ENCODE measurements at regions not wholly inside any gene's neighbourhood (a gene's known extent, or its start where the extent isn't known, plus 50 kb on each side); places are given as distances from the start of the nearest gene placed in this dataset.

- no TSS peak for BruUV-seq (replicated peaks)
- H3K9me1 ChIP-seq (ENCODE audit: insufficient read depth, low read length): no peaks in the 10 kb centered on the region
- no peak overlapping the region for H4K8ac ChIP-seq (ENCODE audit: low read depth in 2 of 2, low read length in 2 of 2)
- ChIA-PET CTCF (no interaction called here), POLR2A (ENCODE audit: unreplicated experiment) (no interaction called here)
- H3K18ac ChIP-seq (ENCODE audit: low read depth, low read length): no peak overlapping the region
- no peaks in the 10 kb centered on the region for H3K9me3 ChIP-seq (ENCODE audit: control insufficient read depth, insufficient read depth, low read length)
- no peak for DNase-seq
- no peak overlapping the region for H3K4me2 ChIP-seq (ENCODE audit: low read depth, low read length)
- no peaks in the 10 kb centered on the region for H4K20me1 ChIP-seq (ENCODE audit: insufficient read depth, low read length)
- H3K14ac ChIP-seq (replicated peaks; ENCODE audit: low read depth, low read length): no peak overlapping the region
- no peak overlapping the region for H4K91ac ChIP-seq (ENCODE audit: insufficient read depth, low read depth, low read length)
- no peak overlapping the region for H2AK9ac ChIP-seq (replicated peaks; ENCODE audit: low read depth, low read length, poor library complexity)
- H3K79me1 ChIP-seq (ENCODE audit: low read depth in 1 of 2, low read length in 2 of 2): no peaks in the 10 kb centered on the region
- H2BK15ac ChIP-seq (ENCODE audit: low read depth, low read length): no peak overlapping the region
- dilution Hi-C loops (cut with HindIII; ENCODE audit: low sequenced_read_pairs, unreplicated experiment): no loop called here
- no CpG with 5 or more reads among the region's 4 CpGs for WGBS, 2 experiments (ENCODE audit: extremely low coverage in 2 of 2, insufficient read length in 1 of 2)
- H3K9ac ChIP-seq (ENCODE audit: low read depth, low read length): no peak overlapping the region
- H2BK120ac ChIP-seq (ENCODE audit: low read depth, low read length): no peak overlapping the region
- no peaks in the 10 kb centered on the region for H3K4me1 ChIP-seq (ENCODE audit: control insufficient read depth, insufficient read depth, low read length)
- no peak overlapping the region for H3K27ac ChIP-seq (ENCODE audit: insufficient read depth, low read length)
- no peak overlapping the region for H2BK20ac ChIP-seq (ENCODE audit: low read depth, low read length)
- no peak overlapping the region for H3K56ac ChIP-seq (ENCODE audit: extremely low read depth, insufficient read depth, low read length)
- H3K36me3 ChIP-seq (ENCODE audit: control insufficient read depth, insufficient read depth, low read length): no peaks in the 10 kb centered on the region
- no peak overlapping the region for H4K5ac ChIP-seq (ENCODE audit: low read depth, low read length)
- H2AFZ ChIP-seq (replicated peaks; ENCODE audit: low read length, poor library complexity): no peak overlapping the region
- in situ Hi-C loops (cut with MboI; ENCODE audit: low sequenced_read_pairs): no loop called here
- no peak overlapping the region for H3K4me3 ChIP-seq (ENCODE audit: insufficient read depth, low read depth, low read length)
- no peak overlapping the region for H3K4ac ChIP-seq (ENCODE audit: low read depth, low read length)
- intact Hi-C loops (cut with micrococcal nuclease): no loop called here
- TF ChIP-seq NFE2L2 (IDR thresholded peaks at IDR 0.05; ENCODE audit: low read depth, low read length): no peak
- no peak for TF ChIP-seq SMC3 (IDR thresholded peaks at IDR 0.05; ENCODE audit: low read depth, low read length)
- no peak for TF ChIP-seq FOS (IDR thresholded peaks at IDR 0.05; ENCODE audit: low read depth, low read length)
- TF ChIP-seq CEBPB (IDR thresholded peaks at IDR 0.05; ENCODE audit: low read depth, low read length): no peak
- TF ChIP-seq RAD21 (IDR thresholded peaks at IDR 0.05; ENCODE audit: low read length): no peak
- TF ChIP-seq BHLHE40 (IDR thresholded peaks at IDR 0.05; ENCODE audit: low read depth, low read length): no peak
- no peak for TF ChIP-seq RCOR1 (IDR thresholded peaks at IDR 0.05; ENCODE audit: insufficient replicate concordance, low read length)
- TF ChIP-seq ELK1 (IDR thresholded peaks at IDR 0.05; ENCODE audit: borderline replicate concordance, low read depth, low read length): no peak
- no peak overlapping the region for H2AK5ac ChIP-seq (ENCODE audit: low read depth, low read length)
- H2BK5ac ChIP-seq (ENCODE audit: low read depth, low read length, poor library complexity, severe bottlenecking): no peak overlapping the region
- no peak overlapping the region for H3K23ac ChIP-seq (ENCODE audit: low read depth, low read length)
- H3K27me3 ChIP-seq (ENCODE audit: control insufficient read depth, insufficient read depth, low read length): no peaks in the 10 kb centered on the region
- no peak for ATAC-seq (ENCODE audit: low read depth)
Observed at GRCh38 chr12:4074129-4074528, 199.4 kb upstream of the CCND2 start.

Data from IMR-90 (cell line).